ENCODE measurements at regions not wholly inside any gene's neighbourhood (a gene's known extent, or its start where the extent isn't known, plus 50 kb on each side); places are given as distances from the start of the nearest gene placed in this dataset.

- DNase-seq = no peak
Measured at GRCh38 chr4:149931431-149931830, 115.8 kb upstream of the IQCM start.

GRCh38 chr4:149932188-149932587 is 116.5 kb upstream of the IQCM start:
- DNase-seq = no peak

GRCh38 chr4:149933120-149933519 is 117.5 kb upstream of the IQCM start:
- no peak for DNase-seq

GRCh38 chr4:149933883-149934282 is 118.2 kb upstream of the IQCM start:
- DNase-seq = no peak

- no peak for DNase-seq
Measured at GRCh38 chr4:149949381-149949780, 128.9 kb upstream of the DCLK2 start.

GRCh38 chr4:149951152-149951900 is 126.9 kb upstream of the DCLK2 start:
- no peak for DNase-seq

- no peak for DNase-seq
Measured at GRCh38 chr4:149952101-149952500, 126.1 kb upstream of the DCLK2 start.

GRCh38 chr4:149952716-149953115 is 125.5 kb upstream of the DCLK2 start:
- DNase-seq = no peak

GRCh38 chr4:149955780-149956390 is 122.4 kb upstream of the DCLK2 start:
- DNase-seq = no peak

- DNase-seq = no peak
Measured at GRCh38 chr4:149956678-149957077, 121.6 kb upstream of the DCLK2 start.

- no peak for DNase-seq
Measured at GRCh38 chr4:149961876-149962597, 116.2 kb upstream of the DCLK2 start.

- DNase-seq = no peak
Measured at GRCh38 chr4:149964001-149964796, 114.0 kb upstream of the DCLK2 start.

GRCh38 chr4:149965206-149965605 is 113.0 kb upstream of the DCLK2 start:
- DNase-seq = no peak

GRCh38 chr4:149972407-149972806 is 105.8 kb upstream of the DCLK2 start:
- DNase-seq = no peak

- no peak for DNase-seq
Measured at GRCh38 chr4:149973181-149973580, 105.1 kb upstream of the DCLK2 start.

GRCh38 chr4:149975172-149975571 is 103.1 kb upstream of the DCLK2 start:
- DNase-seq = no peak

- no peak for DNase-seq
Measured at GRCh38 chr4:149980121-149980682, 98.0 kb upstream of the DCLK2 start.

GRCh38 chr4:149980941-149981340 is 97.3 kb upstream of the DCLK2 start:
- no peak for DNase-seq

GRCh38 chr4:149983401-149983800 is 94.8 kb upstream of the DCLK2 start:
- DNase-seq = no peak

GRCh38 chr4:149983931-149984330 is 94.3 kb upstream of the DCLK2 start:
- no peak for DNase-seq

- DNase-seq = no peak
Measured at GRCh38 chr4:149985981-149986380, 92.3 kb upstream of the DCLK2 start.

- DNase-seq = no peak
Measured at GRCh38 chr4:149986917-149987316, 91.3 kb upstream of the DCLK2 start.

Measured in NCI-H2171 (cell line).